ENCODE measurements at regions not wholly inside any gene's neighbourhood (a gene's known extent, or its start where the extent isn't known, plus 50 kb on each side); places are given as distances from the start of the nearest gene placed in this dataset.
A peak's percentile ranks its signal among the peaks of the same experiment; 100 is the strongest.

DNA sequence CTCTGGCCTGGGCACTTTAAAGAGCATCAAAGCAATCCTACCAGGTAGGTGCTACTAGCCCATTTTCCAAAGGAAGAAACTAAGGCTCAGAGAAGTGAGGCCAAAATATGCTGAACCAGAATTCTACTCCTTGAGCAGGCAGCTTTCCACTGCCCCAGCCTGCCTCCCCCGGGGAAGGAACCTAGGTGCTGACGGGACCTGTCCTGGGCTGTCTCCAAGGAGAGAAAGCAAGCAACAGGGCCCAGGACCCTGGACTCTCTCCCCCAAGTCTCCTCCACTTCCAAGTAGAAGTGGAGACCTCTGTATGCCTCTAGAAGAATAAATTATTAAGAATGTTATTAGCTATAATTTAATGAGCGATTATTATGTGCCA lies 159.5 kb downstream of the MRPL14 start:
- DNase-seq (ENCODE audit: low read depth): no peak

DNA sequence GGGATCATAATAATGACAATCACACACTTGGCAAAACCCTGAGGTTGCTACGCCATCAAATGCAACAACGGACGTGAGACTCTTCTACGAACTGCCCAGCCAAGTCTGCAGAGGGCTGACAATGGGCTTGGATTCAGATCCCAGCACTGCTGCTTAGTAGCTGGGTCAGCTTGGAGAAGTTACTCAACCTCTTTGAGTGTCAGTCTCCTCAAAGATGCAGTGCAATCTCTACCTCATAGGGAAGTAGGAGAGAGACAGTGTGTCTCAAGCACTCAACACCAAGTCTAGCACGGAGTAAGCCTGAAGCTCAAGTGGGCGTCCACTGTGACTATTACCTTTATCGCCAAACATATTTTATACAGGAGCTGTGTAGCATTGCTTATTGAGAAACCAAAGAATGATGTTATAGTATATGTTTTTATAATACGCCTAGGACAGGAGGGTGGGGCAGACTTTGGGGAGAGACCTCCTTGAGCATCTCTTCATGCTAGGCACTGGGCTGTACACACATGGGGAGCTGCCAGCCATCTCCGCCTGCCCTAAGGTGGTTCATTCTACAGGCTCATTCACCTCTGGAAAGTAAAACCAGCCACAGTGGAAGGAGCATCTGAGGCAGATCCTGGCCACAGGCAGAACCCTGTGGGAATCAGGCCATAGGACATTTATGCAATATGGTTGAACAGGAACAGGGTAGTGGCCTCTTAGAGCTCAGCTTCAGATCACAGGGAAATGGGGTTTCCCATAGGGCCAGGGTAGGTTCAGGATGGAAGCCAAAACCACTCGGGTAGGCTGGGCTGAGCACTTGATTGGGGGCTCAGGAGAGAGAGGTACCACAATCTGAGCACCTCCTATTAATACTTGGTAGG lies 160.2 kb downstream of the MRPL14 start:
- DNase-seq (ENCODE audit: low read depth): no peak

- no peak for DNase-seq (ENCODE audit: low read depth)
Measured at GRCh38 chr6:43966374-43966658, 160.9 kb downstream of the MRPL14 start.

DNA sequence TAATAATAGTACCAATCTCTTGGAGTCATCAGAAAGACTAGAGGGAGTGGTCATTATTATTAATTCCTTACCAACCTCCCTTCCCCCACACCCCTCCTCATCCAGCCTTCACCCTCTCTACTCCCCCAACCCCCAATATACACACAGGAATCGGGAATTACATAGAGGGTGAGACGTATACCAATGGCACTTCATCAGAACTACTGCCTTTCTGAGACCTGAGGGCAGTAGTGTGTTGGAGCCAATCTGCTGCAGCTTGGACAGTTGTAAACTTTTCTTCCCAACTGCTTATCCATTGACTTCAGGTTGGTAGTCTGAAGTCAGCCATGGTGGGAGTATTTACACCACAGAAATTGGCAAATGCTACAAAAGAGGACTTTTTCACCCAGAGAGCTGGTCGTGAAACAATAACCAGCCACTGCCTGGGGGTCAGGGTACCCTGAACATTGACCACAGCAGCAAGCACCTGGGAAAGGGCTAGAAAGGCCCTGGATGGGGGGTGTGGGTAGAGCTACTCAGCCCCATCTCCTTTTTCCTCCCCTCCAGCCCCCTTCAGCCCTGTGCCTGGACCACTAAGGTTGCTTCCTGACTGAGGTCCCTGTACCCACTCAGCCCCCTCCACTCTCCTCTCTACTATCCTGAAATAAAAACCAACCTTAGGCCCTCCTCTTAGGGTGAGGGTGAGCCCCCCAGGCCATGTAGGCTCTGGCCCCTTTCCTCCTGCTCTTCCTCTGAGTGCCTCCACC lies 161.5 kb downstream of the MRPL14 start:
- DNase-seq (ENCODE audit: low read depth): no peak

DNA sequence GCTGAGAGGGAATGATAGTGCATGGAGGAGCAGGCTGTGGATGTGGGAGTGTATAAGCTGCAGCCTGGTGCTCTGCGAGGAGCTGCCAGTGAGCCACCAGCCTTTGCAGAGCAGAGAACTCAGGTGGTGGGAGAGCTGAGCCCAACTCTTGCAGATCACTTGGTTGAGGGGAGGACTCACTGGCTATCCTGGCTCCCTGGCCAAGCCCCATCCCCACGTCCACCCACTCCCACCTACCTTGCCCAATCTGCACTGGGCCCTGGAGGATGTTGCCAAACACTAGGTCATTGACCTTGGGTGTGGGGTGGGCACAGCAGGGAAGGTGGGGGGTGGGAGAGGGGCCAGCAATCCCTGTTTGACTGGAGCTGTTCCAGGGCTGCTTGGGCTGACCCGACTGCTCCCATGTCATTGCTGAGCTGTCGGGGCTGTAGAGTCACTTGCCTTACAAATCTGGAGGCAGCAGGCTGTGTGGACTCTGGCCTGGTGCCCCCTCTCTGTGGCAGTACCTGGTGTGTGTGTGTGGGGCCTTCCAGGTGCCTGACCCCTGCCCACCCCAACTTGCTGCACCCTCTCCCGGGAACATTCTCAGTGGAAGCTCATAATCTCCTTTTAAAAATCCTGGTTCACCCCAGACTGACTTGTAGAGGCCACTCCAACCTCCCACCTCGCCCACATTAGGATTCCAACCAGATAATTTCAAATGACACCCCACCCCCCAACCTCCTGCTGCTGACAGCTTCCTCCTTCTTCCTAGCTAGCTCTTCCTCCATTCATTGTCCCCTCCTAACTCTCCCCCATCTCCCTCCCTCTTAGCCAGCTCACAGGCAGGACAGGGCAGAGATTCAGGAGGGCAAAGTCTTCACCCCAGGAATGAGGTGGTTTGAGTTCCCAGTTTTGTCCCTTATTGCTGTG lies 162.3 kb downstream of the MRPL14 start:
- DNase-seq (ENCODE audit: low read depth): peak; percentile 58

GRCh38 chr6:43963877-43964658 lies 163.2 kb downstream of the MRPL14 start:
- DNase-seq (ENCODE audit: low read depth): no peak

DNA sequence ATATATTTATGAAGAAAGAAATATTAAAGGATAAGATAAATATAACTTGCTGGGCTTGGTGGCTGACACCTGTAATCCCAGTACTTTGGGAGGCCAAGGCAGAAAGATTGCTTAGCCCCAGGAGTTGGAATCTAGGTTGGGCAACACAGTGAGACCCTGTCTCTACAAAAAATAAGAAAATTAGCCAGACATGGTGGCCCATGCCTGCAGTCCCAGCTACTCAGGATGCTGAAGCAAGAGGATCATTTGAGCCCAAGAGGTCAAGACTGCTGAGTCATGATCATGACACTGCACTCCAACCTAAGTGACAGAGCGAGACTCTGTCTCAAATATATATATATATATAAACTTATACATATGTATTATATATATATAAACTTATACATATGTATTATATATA lies 164.0 kb downstream of the MRPL14 start:
- no peak for DNase-seq (ENCODE audit: low read depth)

DNA sequence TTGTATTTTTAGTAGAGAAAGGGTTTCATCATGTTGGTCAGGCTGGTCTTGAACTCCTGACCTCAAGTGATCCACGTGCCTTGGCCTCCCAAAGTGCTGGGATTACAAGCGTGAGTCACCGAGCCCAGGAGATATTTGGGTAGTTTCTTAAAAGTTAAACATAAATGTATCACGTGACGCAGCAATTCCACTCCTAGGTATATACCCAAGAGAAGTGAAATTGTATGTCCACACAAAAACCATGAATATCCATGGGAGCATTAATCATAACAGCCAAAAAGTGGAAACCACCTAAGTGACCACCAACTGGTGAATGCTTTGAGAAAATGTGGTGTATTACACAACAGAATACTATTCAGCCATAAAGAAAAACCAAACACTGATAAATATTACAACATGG lies 164.8 kb downstream of the MRPL14 start:
- no peak for DNase-seq (ENCODE audit: low read depth)

GRCh38 chr6:43957273-43957672 lies 170.0 kb downstream of the MRPL14 start:
- no peak for DNase-seq (ENCODE audit: low read depth)

DNA sequence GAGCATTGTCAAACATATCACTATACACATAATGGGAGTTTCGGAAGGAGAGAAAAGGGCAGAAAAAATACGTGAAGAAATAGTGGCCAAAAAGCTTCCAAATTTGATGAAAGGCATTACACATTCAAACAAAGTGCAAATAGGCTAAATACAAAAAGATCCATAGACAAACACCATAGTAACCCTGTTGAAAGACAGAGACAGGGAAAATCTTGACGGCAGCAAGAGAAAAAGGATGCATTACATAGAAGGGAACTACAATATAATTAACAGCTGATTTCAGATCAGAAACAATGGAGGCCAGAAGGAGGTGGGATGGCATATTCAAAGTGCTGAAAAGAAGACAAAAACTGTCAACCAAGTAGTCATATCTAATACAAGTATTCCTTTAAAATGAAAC lies 170.8 kb downstream of the MRPL14 start:
- no peak for DNase-seq (ENCODE audit: low read depth)

GRCh38 chr6:43954311-43955131 lies 172.7 kb downstream of the MRPL14 start:
- no peak for DNase-seq (ENCODE audit: low read depth)

DNA sequence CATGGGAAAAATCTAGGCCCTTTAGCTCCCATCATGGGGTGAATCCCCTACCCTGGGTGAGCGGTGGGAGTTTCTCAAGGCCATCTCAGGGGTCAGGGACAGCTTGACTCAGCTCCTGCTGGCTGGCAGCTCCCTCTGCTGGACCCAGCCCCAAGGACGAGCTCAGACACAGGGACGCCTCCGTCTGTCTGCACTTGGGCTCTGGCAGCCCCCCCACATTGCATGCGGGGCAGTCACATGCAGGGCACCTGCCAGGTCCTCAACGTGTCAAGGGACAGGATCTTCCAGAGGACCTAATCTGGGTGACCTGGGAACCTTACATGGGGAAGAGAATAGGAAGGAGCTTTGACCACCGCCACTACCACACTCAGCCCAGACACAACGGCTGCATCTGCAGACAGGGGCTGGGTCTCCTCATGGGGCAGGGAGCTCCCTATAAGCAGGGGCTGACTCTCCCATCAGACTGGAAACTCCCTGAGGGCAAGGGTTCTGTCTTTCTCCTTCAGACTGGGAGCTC lies 173.4 kb downstream of the MRPL14 start:
- DNase-seq (ENCODE audit: low read depth): no peak

GRCh38 chr6:43953256-43953655 lies 174.0 kb downstream of the MRPL14 start:
- DNase-seq (ENCODE audit: low read depth): no peak

- no peak for DNase-seq (ENCODE audit: low read depth)
Measured at GRCh38 chr6:43952746-43953145, 174.5 kb downstream of the MRPL14 start.

GRCh38 chr6:43951756-43952675 lies 175.2 kb downstream of the MRPL14 start:
- DNase-seq (ENCODE audit: low read depth): no peak

DNA sequence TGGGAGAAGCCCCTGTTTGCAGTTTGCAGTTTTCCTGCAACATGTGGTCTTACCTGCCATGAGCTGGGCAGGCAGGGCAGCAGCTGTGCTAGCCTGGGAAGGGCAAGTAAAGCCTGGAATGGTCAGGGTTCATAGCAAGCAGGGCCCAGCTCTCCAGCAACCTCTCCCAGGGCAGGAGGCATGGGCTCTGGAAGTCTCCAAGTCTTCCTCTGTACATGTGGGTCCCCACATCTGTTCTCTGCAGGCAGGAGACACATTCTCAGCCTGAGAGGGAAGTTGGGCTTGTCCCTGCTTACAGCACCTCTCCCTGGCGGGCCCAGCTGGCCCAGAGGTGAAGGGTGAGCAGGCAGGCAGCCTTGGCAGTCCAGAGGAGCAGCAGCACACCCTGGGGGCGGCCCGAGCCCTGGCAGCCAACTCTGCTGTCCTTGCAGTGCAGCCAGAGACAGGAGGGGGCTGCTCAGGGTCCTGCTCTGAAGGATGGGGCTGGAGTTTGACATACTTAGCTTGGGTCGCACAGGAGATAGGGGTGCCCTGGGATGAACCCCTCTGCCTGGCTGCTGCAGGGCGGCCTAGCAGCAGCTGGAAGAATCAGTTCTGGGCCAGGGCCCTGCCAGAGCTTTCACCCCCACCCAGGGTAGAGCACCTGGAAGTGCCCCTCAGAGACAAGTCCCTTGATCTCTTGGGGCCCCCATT lies 176.0 kb downstream of the MRPL14 start:
- peak; percentile 59 for DNase-seq (ENCODE audit: low read depth)

DNA sequence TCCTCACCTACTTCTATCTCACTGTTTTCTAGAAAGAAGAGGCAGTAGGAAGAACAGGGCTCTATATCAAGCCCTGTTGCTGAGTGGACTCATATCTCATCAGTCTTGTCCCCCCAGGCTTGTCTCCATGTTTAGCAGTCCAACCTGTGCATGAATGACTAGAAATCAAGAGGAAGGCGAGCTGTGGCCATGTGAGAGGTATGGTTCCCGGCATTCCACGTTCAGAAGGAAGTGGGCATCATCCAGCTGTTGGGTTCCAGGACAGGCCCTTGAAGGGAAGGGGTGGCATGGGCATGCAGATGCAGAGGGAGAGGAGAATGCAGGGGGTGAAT lies 176.6 kb downstream of the MRPL14 start:
- no peak for DNase-seq (ENCODE audit: low read depth)

DNA sequence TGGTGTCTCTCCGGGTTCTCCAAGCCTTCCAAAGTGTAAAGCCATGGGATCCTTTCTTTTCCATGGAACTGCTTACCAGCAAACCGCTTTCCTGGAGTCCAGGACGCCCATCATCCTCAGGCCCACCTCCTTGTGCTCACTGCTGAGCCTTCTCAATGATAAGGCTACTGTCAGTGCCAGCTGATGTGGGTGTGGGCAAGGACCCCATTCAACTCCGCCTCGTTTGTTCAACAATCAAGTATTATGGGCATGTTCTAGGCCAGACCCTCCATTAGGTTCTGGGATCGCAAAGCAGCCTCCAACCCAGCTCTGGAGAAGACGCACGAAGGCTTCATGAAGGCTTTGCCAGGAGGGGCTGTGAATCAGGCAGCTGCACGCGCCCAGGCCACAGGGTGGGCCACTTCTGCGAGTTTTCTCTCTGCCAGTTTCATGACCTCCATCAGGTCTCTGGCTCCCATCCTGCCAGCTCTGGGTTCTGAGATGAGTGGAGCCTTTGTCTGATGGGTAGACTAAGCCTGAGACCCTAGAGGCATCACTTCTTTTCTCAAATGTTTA lies 177.1 kb downstream of the MRPL14 start:
- no peak for DNase-seq (ENCODE audit: low read depth)

- DNase-seq (ENCODE audit: low read depth): no peak
Measured at GRCh38 chr6:43949551-43949991, 177.7 kb downstream of the MRPL14 start.
